Colonic mucosa (tissue), 4 donors: ENCODE measurements at regions not wholly inside any gene's neighbourhood (a gene's known extent, or its start where the extent isn't known, plus 50 kb on each side); places are given as distances from the start of the nearest gene placed in this dataset.

Source experiments
- DNase-seq: peaks from one replicate; pipeline ENCODE4 v3.0.0-alpha.2; 2020
- H3K27ac ChIP-seq: fragments of 200-600 bp; one replicate; pipeline ENCODE4 v1.8.0; 2021
- H3K27me3 ChIP-seq: fragments of 200-600 bp; one replicate; pipeline ENCODE4 v1.8.0; 2021
- H3K36me3 ChIP-seq: fragments of 200-600 bp; one replicate; pipeline ENCODE4 v1.8.0; 2021
- H3K4me1 ChIP-seq: fragments of 200-600 bp; one replicate; pipeline ENCODE4 v1.8.0; 2021; ENCODE audit warnings: mild to moderate bottlenecking
- H3K4me3 ChIP-seq: fragments of 200-600 bp; one replicate; pipeline ENCODE4 v1.8.0; 2021
- H3K9ac ChIP-seq, 2 donors: one replicate each; pipeline ENCODE4 v1.7.0; 2013; ENCODE audit warnings: control low read depth in 2 of 2, low read depth in 2 of 2, low read length in 2 of 2
- H3K9me3 ChIP-seq: fragments of 200-600 bp; one replicate; pipeline ENCODE4 v1.8.0; 2021
- intact Hi-C: fragments of 100-400 bp; cut with DNase I; formaldehyde crosslinking; loops from one replicate; pipeline ENCODE4 v1.14.1; 2022
- TF ChIP-seq, protein P1 (sequence below): fragments of 200-600 bp; IDR thresholded peaks from one replicate; pipeline ENCODE4 v1.8.0; 2022; ENCODE audit warnings: antibody characterized with exemption, mild to moderate bottlenecking
- donor health status: healthy.
- donor health status: DM: no; HTN: no; CAD: no.
- donor health status: DM: no; HTN: no; CAD: no.

DNA sequence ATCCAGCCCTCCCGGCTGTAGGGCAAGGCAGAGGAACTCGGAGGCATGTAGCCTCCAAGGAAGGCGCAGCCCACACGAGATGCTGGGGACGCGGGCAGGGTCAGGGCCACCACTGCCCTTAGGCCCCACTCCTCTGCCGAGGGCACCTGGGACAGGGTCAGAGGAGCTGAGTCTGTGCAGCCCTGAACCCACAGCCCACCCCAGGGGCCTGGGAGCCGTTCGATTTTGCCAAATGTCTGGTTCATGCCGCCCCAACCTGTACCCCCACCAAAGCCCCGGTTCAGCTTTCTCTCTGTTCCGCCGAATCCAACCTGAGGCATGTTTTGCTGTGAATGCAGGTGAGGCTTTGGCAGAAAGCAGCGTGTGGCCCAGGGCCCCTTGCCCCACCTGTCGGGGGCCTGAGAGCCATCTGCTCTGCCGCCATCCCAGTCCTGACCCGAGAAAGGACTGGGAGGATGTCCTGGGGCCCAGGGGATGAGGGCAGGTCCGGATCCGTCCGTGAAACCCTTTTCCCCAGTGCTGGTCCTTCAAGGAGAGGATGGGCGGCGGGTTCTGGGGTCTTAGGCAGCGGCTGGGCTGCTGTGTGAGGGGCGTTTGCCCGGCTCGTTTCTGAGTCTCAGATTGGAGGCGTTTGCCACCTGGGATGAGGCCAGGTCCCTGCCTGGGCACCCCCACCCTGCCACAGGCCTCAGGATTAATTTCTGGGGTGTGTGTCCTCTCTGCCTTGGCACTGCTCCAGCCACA, 79.3 kb upstream of the GATA5 start:
- Histone ChIP-seq H3K36me3 (no peaks in the 10 kb centered on the region), H3K27me3 (peaks cover 55% of the 10 kb centered on the region), H3K9me3 (no peaks in the 10 kb centered on the region), H3K4me1 (no peaks in the 10 kb centered on the region), H3K27ac (no peak overlapping the region), H3K9ac (no peak overlapping the region), H3K4me3 (no peak overlapping the region)
- intact Hi-C loops: no loop called here
- TF ChIP-seq, protein P1, sequence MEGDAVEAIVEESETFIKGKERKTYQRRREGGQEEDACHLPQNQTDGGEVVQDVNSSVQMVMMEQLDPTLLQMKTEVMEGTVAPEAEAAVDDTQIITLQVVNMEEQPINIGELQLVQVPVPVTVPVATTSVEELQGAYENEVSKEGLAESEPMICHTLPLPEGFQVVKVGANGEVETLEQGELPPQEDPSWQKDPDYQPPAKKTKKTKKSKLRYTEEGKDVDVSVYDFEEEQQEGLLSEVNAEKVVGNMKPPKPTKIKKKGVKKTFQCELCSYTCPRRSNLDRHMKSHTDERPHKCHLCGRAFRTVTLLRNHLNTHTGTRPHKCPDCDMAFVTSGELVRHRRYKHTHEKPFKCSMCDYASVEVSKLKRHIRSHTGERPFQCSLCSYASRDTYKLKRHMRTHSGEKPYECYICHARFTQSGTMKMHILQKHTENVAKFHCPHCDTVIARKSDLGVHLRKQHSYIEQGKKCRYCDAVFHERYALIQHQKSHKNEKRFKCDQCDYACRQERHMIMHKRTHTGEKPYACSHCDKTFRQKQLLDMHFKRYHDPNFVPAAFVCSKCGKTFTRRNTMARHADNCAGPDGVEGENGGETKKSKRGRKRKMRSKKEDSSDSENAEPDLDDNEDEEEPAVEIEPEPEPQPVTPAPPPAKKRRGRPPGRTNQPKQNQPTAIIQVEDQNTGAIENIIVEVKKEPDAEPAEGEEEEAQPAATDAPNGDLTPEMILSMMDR: no peak
- no peak for DNase-seq

DNA sequence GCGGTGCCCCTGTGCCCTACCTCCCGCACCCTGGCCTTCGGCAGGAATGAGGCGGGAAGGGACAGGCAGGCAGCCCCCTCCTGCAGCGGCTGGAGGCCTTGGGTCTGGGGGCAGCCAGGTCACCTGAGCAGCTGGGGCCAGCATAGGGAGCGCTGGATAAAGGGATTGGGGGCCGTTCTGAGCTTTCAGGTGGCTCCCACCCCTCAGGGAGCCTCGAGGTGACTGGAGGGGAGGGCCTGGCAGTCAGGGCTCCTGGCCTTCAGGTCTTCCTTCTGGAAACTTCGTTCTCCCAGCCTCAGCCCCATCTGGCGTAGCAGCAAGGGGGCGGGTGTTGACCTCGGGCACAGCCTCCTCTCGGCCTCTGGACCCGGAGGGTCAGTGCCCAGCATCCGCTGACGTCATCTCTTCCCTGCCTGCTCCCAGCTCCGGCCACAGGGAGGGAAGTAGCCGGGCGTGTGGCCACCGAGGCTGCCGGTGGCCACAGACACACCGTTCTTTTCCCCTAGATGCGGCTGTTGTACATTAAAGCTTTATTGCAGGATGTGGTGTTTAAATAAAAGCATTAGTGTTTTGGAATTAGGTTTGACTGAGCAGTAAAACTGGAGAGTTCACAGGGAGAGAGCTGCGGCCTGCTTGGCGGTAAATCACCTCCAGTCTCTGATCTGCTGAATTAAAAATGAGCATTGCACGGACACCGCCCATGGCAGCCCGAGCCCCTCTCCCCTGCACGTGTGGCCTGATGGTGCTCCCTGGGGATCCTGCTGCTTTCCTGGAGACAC, 80.0 kb upstream of the GATA5 start:
- Histone ChIP-seq H3K27me3 (peaks cover 51% of the 10 kb centered on the region), H3K9ac (no peak overlapping the region), H3K9me3 (no peaks in the 10 kb centered on the region), H3K27ac (no peak overlapping the region), H3K4me3 (no peak overlapping the region), H3K4me1 (no peaks in the 10 kb centered on the region), H3K36me3 (no peaks in the 10 kb centered on the region)
- no peak for DNase-seq
- TF ChIP-seq, protein P1: no peak
- intact Hi-C loops: no loop called here

DNA sequence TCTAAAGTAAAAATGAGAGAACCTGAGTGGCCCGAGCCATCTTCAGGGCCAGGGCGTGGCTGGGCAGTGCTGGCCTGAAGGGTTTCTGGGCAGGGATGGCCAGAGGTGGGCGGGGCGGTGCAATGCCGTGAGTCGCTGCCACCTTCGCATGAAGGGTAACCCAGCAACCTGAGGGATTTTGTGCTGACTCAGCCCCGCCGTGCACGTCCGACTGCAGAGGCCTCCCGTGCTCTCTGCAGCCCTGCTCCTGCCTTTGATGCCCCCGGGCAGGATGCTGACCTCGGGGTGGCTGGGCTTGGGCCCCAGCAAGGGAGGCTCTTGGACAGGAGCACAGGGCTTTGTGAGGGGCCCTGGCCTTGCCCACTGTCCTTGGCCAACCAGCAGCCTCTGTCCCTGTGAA, 81.7 kb upstream of the GATA5 start:
- TF ChIP-seq, protein P1: no peak
- peaks cover 37% of the 10 kb centered on the region for H3K27me3 ChIP-seq
- intact Hi-C loops: no loop called here

DNA sequence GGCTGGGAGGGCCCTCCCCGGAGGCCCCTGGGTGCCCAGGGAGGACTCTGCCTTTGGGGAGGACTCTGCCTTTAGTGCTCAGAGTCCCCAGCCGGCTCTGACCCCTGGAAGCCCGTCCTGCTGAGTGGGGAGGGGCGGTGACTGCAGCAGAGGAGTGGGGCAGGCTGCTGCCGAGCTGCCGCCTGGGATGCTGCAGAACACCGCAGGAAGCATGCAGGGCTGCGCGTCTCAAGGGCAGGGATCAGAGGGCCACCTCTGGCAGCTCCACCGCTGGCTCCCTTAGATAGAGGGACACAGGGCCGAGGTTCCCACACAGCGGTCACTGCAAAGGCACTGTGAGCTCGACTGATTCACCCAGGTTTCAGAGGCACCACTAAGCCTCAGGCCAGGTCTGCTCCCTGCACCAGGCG, 82.2 kb upstream of the GATA5 start:
- Histone ChIP-seq H3K27me3 (peaks cover 32% of the 10 kb centered on the region), H3K27ac (no peak overlapping the region)
- intact Hi-C loops: no loop called here

More for the DNA sequence above, 81.7 kb upstream of the GATA5 start:
- Histone ChIP-seq H3K9me3 (no peaks in the 10 kb centered on the region), H3K9ac (no peak overlapping the region), H3K4me1 (no peaks in the 10 kb centered on the region), H3K36me3 (no peaks in the 10 kb centered on the region), H3K27ac (no peak overlapping the region), H3K4me3 (no peak overlapping the region)
- no peak for DNase-seq

DNA sequence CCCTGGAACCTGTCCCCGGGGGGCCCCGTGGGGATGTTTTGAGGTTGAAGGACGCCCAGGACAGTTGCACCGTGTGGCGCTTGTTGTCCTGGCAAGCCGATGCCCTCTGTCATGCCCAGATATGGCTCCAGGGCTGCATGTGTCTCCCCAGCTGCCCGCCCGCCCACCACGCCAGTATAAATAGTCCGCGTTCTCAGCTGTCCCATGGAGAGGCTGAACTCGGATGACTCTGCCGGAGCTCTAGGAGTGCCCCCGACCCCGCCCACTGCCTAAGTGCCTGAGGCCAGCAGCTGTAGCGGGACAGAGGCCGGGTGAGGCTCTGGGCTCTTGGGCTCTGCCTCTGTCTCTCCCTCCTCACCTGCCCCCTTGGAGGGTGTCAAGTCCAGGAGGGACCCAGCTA, 83.0 kb upstream of the GATA5 start:
- Histone ChIP-seq H3K27me3 (peaks cover 28% of the 10 kb centered on the region), H3K9me3 (no peaks in the 10 kb centered on the region), H3K4me3 (no peak overlapping the region), H3K27ac (no peak overlapping the region), H3K36me3 (no peaks in the 10 kb centered on the region), H3K4me1 (no peaks in the 10 kb centered on the region), H3K9ac (no peak overlapping the region)
- TF ChIP-seq, protein P1: no peak
- intact Hi-C loops: no loop called here
- DNase-seq: no peak

More for the DNA sequence above, 82.2 kb upstream of the GATA5 start:
- Histone ChIP-seq H3K4me3 (no peak overlapping the region), H3K36me3 (no peaks in the 10 kb centered on the region), H3K9me3 (no peaks in the 10 kb centered on the region), H3K4me1 (no peaks in the 10 kb centered on the region), H3K9ac (no peak overlapping the region)
- DNase-seq: no peak
- TF ChIP-seq, protein P1: no peak
